NCI-H2227 (cell line): ENCODE measurements at regions not wholly inside any gene's neighbourhood (a gene's known extent, or its start where the extent isn't known, plus 50 kb on each side); places are given as distances from the start of the nearest gene placed in this dataset.

Experiments
- DNase-seq: peaks from one replicate; lab custom pipeline; 2025; ENCODE audit not compliant: unreplicated experiment; lab: John Stamatoyannopoulos, UW

- no peak for DNase-seq
Measured at GRCh38 chr1:38303843-38304242, 257.2 kb upstream of the POU3F1 start.

- no peak for DNase-seq
Measured at GRCh38 chr1:38301040-38301439, 254.4 kb upstream of the POU3F1 start.

- no peak for DNase-seq
Measured at GRCh38 chr1:38300616-38301015, 254.0 kb upstream of the POU3F1 start.

GRCh38 chr1:38297842-38298241 lies 251.2 kb upstream of the POU3F1 start:
- no peak for DNase-seq

- no peak for DNase-seq
Measured at GRCh38 chr1:38297246-38297645, 250.7 kb upstream of the POU3F1 start.

GRCh38 chr1:38296047-38296446 lies 249.5 kb upstream of the POU3F1 start:
- DNase-seq = peak; percentile 95

GRCh38 chr1:38293567-38293966 lies 247.0 kb upstream of the POU3F1 start:
- no peak for DNase-seq

- no peak for DNase-seq
Measured at GRCh38 chr1:38292969-38293368, 246.4 kb upstream of the POU3F1 start.

GRCh38 chr1:38291906-38292521 lies 245.4 kb upstream of the POU3F1 start:
- DNase-seq = no peak

- DNase-seq = no peak
Measured at GRCh38 chr1:38291336-38291735, 244.7 kb upstream of the POU3F1 start.

GRCh38 chr1:38289034-38289433 lies 242.4 kb upstream of the POU3F1 start:
- no peak for DNase-seq

- DNase-seq = no peak
Measured at GRCh38 chr1:38287547-38287946, 241.0 kb upstream of the POU3F1 start.

GRCh38 chr1:38287036-38287435 lies 240.4 kb upstream of the POU3F1 start:
- no peak for DNase-seq

- DNase-seq = no peak
Measured at GRCh38 chr1:38285807-38286530, 239.4 kb upstream of the POU3F1 start.

GRCh38 chr1:38284953-38285352 lies 238.4 kb upstream of the POU3F1 start:
- DNase-seq = no peak

- no peak for DNase-seq
Measured at GRCh38 chr1:38283696-38284470, 237.3 kb upstream of the POU3F1 start.

- DNase-seq = no peak
Measured at GRCh38 chr1:38279148-38279547, 232.6 kb upstream of the POU3F1 start.

- no peak for DNase-seq
Measured at GRCh38 chr1:38277646-38278045, 231.1 kb upstream of the POU3F1 start.

- DNase-seq = no peak
Measured at GRCh38 chr1:38275960-38276359, 229.4 kb upstream of the POU3F1 start.

- DNase-seq = no peak
Measured at GRCh38 chr1:38274974-38275373, 228.4 kb upstream of the POU3F1 start.

- DNase-seq = no peak
Measured at GRCh38 chr1:38273196-38273804, 226.7 kb upstream of the POU3F1 start.

- no peak for DNase-seq
Measured at GRCh38 chr1:38272515-38272914, 225.9 kb upstream of the POU3F1 start.
